SU-DHL-6 (cell line): ENCODE measurements at regions not wholly inside any gene's neighbourhood (a gene's known extent, or its start where the extent isn't known, plus 50 kb on each side); places are given as distances from the start of the nearest gene placed in this dataset.

Experiments used
- H2AFZ ChIP-seq: fragments of 200-600 bp; sonication (generic); 2 replicates; pipeline ENCODE4 v1.6.1; 2014; ENCODE audit warnings: low read depth, mild to moderate bottlenecking, moderate library complexity, mixed read lengths, antibody characterized with exemption, low read length; ENCODE audit not compliant: severe bottlenecking
- H3F3A ChIP-seq: fragments of 200-600 bp; shearing (Covaris generic); 2 replicates; pipeline ENCODE4 v1.6.0; 2016; ENCODE audit warnings: antibody characterized with exemption, mild to moderate bottlenecking; ENCODE audit not compliant: insufficient read depth
- H3K27ac ChIP-seq: fragments of 200-600 bp; sonication (generic); 2 replicates; pipeline ENCODE4 v1.5.1; 2016; ENCODE audit warnings: low read depth, mild to moderate bottlenecking, low read length, moderate library complexity, mixed read lengths
- H3K27me3 ChIP-seq: fragments of 200-600 bp; sonication (generic), shearing (Covaris generic); 2 replicates; pipeline ENCODE4 v1.6.0; 2014; ENCODE audit warnings: mild to moderate bottlenecking, low read length
- H3K36me3 ChIP-seq: fragments of 200-600 bp; sonication (generic); 2 replicates; pipeline ENCODE4 v1.6.1; 2014; ENCODE audit warnings: mild to moderate bottlenecking, low read length, mixed read lengths
- H3K4me2 ChIP-seq: fragments of 300-600, 200-600 bp; shearing (Covaris generic), sonication (generic); 2 replicates; pipeline ENCODE4 v1.6.0; 2014; ENCODE audit warnings: low read length, low read depth, mild to moderate bottlenecking; ENCODE audit not compliant: poor library complexity, severe bottlenecking
- H3K4me3 ChIP-seq: fragments of 200-600 bp; sonication (generic); 2 replicates; pipeline ENCODE4 v1.5.1; 2014; ENCODE audit warnings: antibody characterized with exemption, low read length, mild to moderate bottlenecking, mixed read lengths; ENCODE audit not compliant: insufficient read depth, poor library complexity, severe bottlenecking
- H3K79me2 ChIP-seq: fragments of 200-600 bp; sonication (generic); 2 replicates; pipeline ENCODE4 v1.6.1; 2014; ENCODE audit warnings: mild to moderate bottlenecking, low read length, moderate library complexity; ENCODE audit not compliant: insufficient read depth
- H3K9ac ChIP-seq: fragments of 200-600 bp; sonication (generic); 2 replicates; pipeline ENCODE4 v1.7.0; 2014; ENCODE audit warnings: mild to moderate bottlenecking, low read length
- H3K9me2 ChIP-seq: fragments of 200-600 bp; sonication (generic); replicated peaks from 2 replicates; pipeline ENCODE4 v1.6.1; 2014; ENCODE audit warnings: low read length; ENCODE audit not compliant: insufficient read depth
- H3K9me3 ChIP-seq: fragments of 200-600 bp; sonication (generic); 2 replicates; pipeline ENCODE4 v1.6.1; 2014; ENCODE audit warnings: low read length, mixed read lengths; ENCODE audit not compliant: insufficient read depth
- H4K20me1 ChIP-seq: fragments of 200-600 bp; sonication (generic); 2 replicates; pipeline ENCODE4 v1.6.1; 2014; ENCODE audit warnings: low read depth, mild to moderate bottlenecking, antibody characterized with exemption, low read length, moderate library complexity, mixed read lengths
- EZH2phosphoT487 ChIP-seq: fragments of 200-600 bp; sonication (generic), shearing (Covaris generic); conservative IDR thresholded peaks from 2 replicates; pipeline ENCODE4 v1.6.1; 2018; ENCODE audit warnings: mild to moderate bottlenecking, antibody characterized with exemption, low read length, moderate library complexity, mixed read lengths
- TF ChIP-seq, protein P1 (sequence below): fragments of 200-600 bp; sonication (generic); IDR thresholded peaks from one replicate; pipeline ENCODE4 v1.5.1; 2017; ENCODE audit warnings: antibody characterized with exemption, mild to moderate bottlenecking, low read length, moderate library complexity; ENCODE audit not compliant: insufficient read depth, poor library complexity, severe bottlenecking

GRCh38 chr12:87120440-87120839 is 864.2 kb upstream of the MGAT4C start:
- Histone ChIP-seq H3F3A (no peaks in the 10 kb centered on the region), H4K20me1 (no peaks in the 10 kb centered on the region), H2AFZ (no peak overlapping the region), H3K4me2 (no peak overlapping the region), H3K4me3 (no peak overlapping the region), H3K9me3 (peaks cover 8% of the 10 kb centered on the region; the same call in 1 of the 2 replicates), H3K36me3 (no peaks in the 10 kb centered on the region), H3K27ac (no peak overlapping the region), H3K9ac (no peak overlapping the region), H3K27me3 (no peaks in the 10 kb centered on the region), H3K79me2 (no peaks in the 10 kb centered on the region), H3K9me2 (no peaks in the 10 kb centered on the region)
- no peak for TF ChIP-seq EZH2phosphoT487
- TF ChIP-seq, protein P1, sequence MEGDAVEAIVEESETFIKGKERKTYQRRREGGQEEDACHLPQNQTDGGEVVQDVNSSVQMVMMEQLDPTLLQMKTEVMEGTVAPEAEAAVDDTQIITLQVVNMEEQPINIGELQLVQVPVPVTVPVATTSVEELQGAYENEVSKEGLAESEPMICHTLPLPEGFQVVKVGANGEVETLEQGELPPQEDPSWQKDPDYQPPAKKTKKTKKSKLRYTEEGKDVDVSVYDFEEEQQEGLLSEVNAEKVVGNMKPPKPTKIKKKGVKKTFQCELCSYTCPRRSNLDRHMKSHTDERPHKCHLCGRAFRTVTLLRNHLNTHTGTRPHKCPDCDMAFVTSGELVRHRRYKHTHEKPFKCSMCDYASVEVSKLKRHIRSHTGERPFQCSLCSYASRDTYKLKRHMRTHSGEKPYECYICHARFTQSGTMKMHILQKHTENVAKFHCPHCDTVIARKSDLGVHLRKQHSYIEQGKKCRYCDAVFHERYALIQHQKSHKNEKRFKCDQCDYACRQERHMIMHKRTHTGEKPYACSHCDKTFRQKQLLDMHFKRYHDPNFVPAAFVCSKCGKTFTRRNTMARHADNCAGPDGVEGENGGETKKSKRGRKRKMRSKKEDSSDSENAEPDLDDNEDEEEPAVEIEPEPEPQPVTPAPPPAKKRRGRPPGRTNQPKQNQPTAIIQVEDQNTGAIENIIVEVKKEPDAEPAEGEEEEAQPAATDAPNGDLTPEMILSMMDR, result no peak

DNA sequence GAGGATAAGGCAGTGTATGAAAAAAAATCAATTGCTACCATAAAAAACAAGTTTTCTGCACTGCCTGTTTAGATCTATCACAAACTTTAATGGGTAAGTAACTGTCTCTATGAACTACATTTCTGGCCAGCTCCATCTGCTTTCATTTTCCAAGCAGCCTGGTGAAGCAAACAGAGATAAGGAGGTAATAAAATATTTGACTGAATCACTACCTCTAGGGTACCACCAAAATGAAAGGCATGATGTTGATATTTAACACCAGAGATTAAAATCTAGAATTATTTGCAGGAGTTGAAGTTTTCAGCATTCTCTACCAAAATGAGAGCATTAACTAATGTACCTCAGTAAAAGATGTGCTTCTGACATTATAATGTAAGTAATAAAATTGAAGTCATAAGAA is 863.5 kb upstream of the MGAT4C start:
- no peak overlapping the region for H3K9ac ChIP-seq
- TF ChIP-seq EZH2phosphoT487, result no peak
- TF ChIP-seq, protein P1, result no peak
- H3K4me3 ChIP-seq, result no peak overlapping the region
- H3K36me3 ChIP-seq, result no peaks in the 10 kb centered on the region
- no peaks in the 10 kb centered on the region for H3K79me2 ChIP-seq
- no peak overlapping the region for H2AFZ ChIP-seq
- H3K27me3 ChIP-seq, result no peaks in the 10 kb centered on the region
- H3K4me2 ChIP-seq, result no peak overlapping the region
- H4K20me1 ChIP-seq, result no peaks in the 10 kb centered on the region
- H3F3A ChIP-seq, result no peaks in the 10 kb centered on the region
- H3K9me3 ChIP-seq, result peaks cover 8% of the 10 kb centered on the region; the same call in 1 of the 2 replicates
- no peak overlapping the region for H3K27ac ChIP-seq
- H3K9me2 ChIP-seq, result no peaks in the 10 kb centered on the region

DNA sequence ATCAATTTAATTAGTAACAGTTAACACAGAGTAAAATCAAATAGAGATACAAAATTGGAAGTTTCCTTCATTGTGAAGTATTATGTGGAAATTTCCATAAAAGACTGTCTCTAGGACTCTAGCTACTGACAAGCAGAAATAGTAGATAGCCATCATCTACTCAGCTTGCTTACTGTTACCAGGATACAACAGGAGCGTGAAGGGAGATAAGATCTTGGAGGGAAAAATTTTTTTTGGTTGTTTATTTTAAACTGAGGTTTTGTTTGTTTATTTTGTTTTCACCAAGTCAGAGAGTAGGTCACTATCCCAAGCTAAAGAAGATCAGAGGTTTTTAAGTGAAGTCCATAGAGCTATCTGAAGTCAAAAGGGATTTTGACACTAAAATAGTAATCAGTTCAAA is 861.3 kb upstream of the MGAT4C start:
- no peaks in the 10 kb centered on the region for H3K9me2 ChIP-seq
- no peaks in the 10 kb centered on the region for H3F3A ChIP-seq
- TF ChIP-seq EZH2phosphoT487, result no peak
- TF ChIP-seq, protein P1, result no peak
- no peak overlapping the region for H3K4me3 ChIP-seq
- H3K9ac ChIP-seq, result no peak overlapping the region
- no peaks in the 10 kb centered on the region for H3K9me3 ChIP-seq
- no peaks in the 10 kb centered on the region for H3K79me2 ChIP-seq
- no peaks in the 10 kb centered on the region for H3K27me3 ChIP-seq
- H3K4me2 ChIP-seq, result no peak overlapping the region
- H4K20me1 ChIP-seq, result no peaks in the 10 kb centered on the region
- H3K36me3 ChIP-seq, result no peaks in the 10 kb centered on the region
- H2AFZ ChIP-seq, result no peak overlapping the region
- H3K27ac ChIP-seq, result no peak overlapping the region

DNA sequence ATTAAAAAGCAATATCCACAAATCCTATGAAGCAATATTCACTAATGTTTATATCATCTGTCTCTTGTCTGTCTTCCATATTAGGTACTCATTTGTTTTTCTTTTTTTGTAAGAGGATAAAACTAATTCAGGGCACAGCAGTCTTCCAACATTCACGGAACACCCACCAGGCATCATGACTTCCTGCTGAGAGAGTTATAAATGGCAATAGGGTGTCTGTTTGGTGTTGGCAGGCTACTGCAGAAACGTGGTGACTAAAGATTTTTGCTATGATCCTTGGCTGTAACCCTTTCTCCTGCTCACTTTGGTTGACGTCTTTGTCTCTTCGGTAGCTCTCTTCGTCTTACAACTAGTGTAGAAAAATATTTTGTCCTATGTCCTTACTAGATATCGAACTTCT is 860.6 kb upstream of the MGAT4C start:
- H3K27me3 ChIP-seq, result no peaks in the 10 kb centered on the region
- H3F3A ChIP-seq, result no peaks in the 10 kb centered on the region
- no peak overlapping the region for H3K9ac ChIP-seq
- no peak overlapping the region for H3K27ac ChIP-seq
- no peaks in the 10 kb centered on the region for H4K20me1 ChIP-seq
- no peak overlapping the region for H3K4me3 ChIP-seq
- TF ChIP-seq, protein P1, result no peak
- TF ChIP-seq EZH2phosphoT487, result no peak
- H2AFZ ChIP-seq, result no peak overlapping the region
- no peaks in the 10 kb centered on the region for H3K79me2 ChIP-seq
- H3K4me2 ChIP-seq, result no peak overlapping the region
- no peaks in the 10 kb centered on the region for H3K36me3 ChIP-seq
- no peaks in the 10 kb centered on the region for H3K9me2 ChIP-seq
- no peaks in the 10 kb centered on the region for H3K9me3 ChIP-seq
